Loucy (cell line): ENCODE measurements at regions not wholly inside any gene's neighbourhood (a gene's known extent, or its start where the extent isn't known, plus 50 kb on each side); places are given as distances from the start of the nearest gene placed in this dataset.

ENCODE experiments used
- H2AFZ ChIP-seq: fragments of 200-600 bp; sonication (generic); 2 replicates; pipeline ENCODE4 v1.6.0; 2016; ENCODE audit warnings: antibody characterized with exemption, mild to moderate bottlenecking, low read length, moderate library complexity
- H3F3A ChIP-seq: fragments of 200-600 bp; 2 replicates; pipeline ENCODE4 v1.6.0; 2016; ENCODE audit warnings: antibody characterized with exemption, low read depth, mild to moderate bottlenecking
- H3K27me3 ChIP-seq: fragments of 200-600 bp; sonication (generic); 2 replicates; pipeline ENCODE4 v1.6.1; 2014; ENCODE audit warnings: low read length, mild to moderate bottlenecking; ENCODE audit not compliant: insufficient read depth, poor library complexity, severe bottlenecking
- H3K36me3 ChIP-seq: fragments of 200-600 bp; sonication (generic); 2 replicates; pipeline ENCODE4 v1.6.1; 2016; ENCODE audit warnings: low read length; ENCODE audit not compliant: insufficient read depth
- H3K4me1 ChIP-seq: fragments of 200-600 bp; sonication (generic); 2 replicates; pipeline ENCODE4 v1.5.1; 2014; ENCODE audit warnings: low read length, mild to moderate bottlenecking; ENCODE audit not compliant: insufficient read depth, poor library complexity, severe bottlenecking
- H3K4me2 ChIP-seq: fragments of 200-600 bp; sonication (generic); 2 replicates; pipeline ENCODE4 v1.6.0; 2014; ENCODE audit warnings: antibody characterized with exemption, low read length, low read depth, mild to moderate bottlenecking; ENCODE audit not compliant: poor library complexity, severe bottlenecking
- H3K4me3 ChIP-seq: fragments of 200-600 bp; sonication (generic); 2 replicates; pipeline ENCODE4 v1.5.1; 2014; ENCODE audit warnings: low read length, mild to moderate bottlenecking, mixed read lengths; ENCODE audit not compliant: poor library complexity, severe bottlenecking
- H3K79me2 ChIP-seq: fragments of 200-600 bp; sonication (generic); 2 replicates; pipeline ENCODE4 v1.6.1; 2014; ENCODE audit warnings: low read length; ENCODE audit not compliant: insufficient read depth
- H3K9ac ChIP-seq: fragments of 200-600 bp; sonication (generic); 2 replicates; pipeline ENCODE4 v1.6.0; 2014; ENCODE audit warnings: mild to moderate bottlenecking, low read depth, low read length, moderate library complexity; ENCODE audit not compliant: poor library complexity, severe bottlenecking
- H3K9me2 ChIP-seq: fragments of 200-600 bp; sonication (generic); replicated peaks from 2 replicates; pipeline ENCODE4 v1.6.1; 2016; ENCODE audit warnings: low read depth, low read length, mixed read lengths
- H3K9me3 ChIP-seq: fragments of 200-600 bp; sonication (generic); 2 replicates; pipeline ENCODE4 v1.6.1; 2014; ENCODE audit warnings: mild to moderate bottlenecking, antibody characterized with exemption, low read length, low read depth; ENCODE audit not compliant: insufficient read depth
- H4K20me1 ChIP-seq: fragments of 200-600 bp; sonication (generic); 2 replicates; pipeline ENCODE4 v1.6.0; 2014; ENCODE audit warnings: antibody characterized with exemption, low read length, mild to moderate bottlenecking; ENCODE audit not compliant: insufficient read depth, poor library complexity, severe bottlenecking
- CTCF ChIP-seq: fragments of 200-600 bp; sonication (generic); conservative IDR thresholded peaks from 2 replicates; pipeline ENCODE4 v1.5.1; 2014; ENCODE audit warnings: mild to moderate bottlenecking, antibody characterized with exemption, low read length
- EZH2phosphoT487 ChIP-seq: fragments of 200-600 bp; IDR thresholded peaks from 2 replicates; pipeline ENCODE4 v1.6.1; 2018; ENCODE audit warnings: antibody characterized with exemption, mild to moderate bottlenecking, moderate library complexity, borderline replicate concordance

GRCh38 chr6:48318670-48319069 lies 207.7 kb upstream of the PTCHD4 start:
- Histone ChIP-seq H3K9ac (no peak overlapping the region), H3K36me3 (no peaks in the 10 kb centered on the region), H3K79me2 (no peaks in the 10 kb centered on the region), H3K4me2 (no peak overlapping the region), H3K4me3 (no peak overlapping the region), H3K4me1 (no peaks in the 10 kb centered on the region), H4K20me1 (no peaks in the 10 kb centered on the region), H3K27me3 (no peaks in the 10 kb centered on the region), H3K9me2 (no peaks in the 10 kb centered on the region), H3K9me3 (no peaks in the 10 kb centered on the region), H3F3A (no peaks in the 10 kb centered on the region), H2AFZ (no peak overlapping the region)
- TF ChIP-seq EZH2phosphoT487, result no peak
- TF ChIP-seq CTCF, result no peak

GRCh38 chr6:48315915-48316314 lies 204.9 kb upstream of the PTCHD4 start:
- Histone ChIP-seq H3K9me3 (no peaks in the 10 kb centered on the region), H3K9me2 (no peaks in the 10 kb centered on the region), H3K4me1 (no peaks in the 10 kb centered on the region), H4K20me1 (no peaks in the 10 kb centered on the region), H3K79me2 (no peaks in the 10 kb centered on the region), H3F3A (no peaks in the 10 kb centered on the region), H3K9ac (no peak overlapping the region), H3K27me3 (no peaks in the 10 kb centered on the region), H3K36me3 (no peaks in the 10 kb centered on the region), H2AFZ (no peak overlapping the region), H3K4me2 (no peak overlapping the region), H3K4me3 (no peak overlapping the region)
- TF ChIP-seq EZH2phosphoT487, result no peak
- no peak for TF ChIP-seq CTCF

GRCh38 chr6:48315051-48315719 lies 204.2 kb upstream of the PTCHD4 start:
- H2AFZ ChIP-seq, result no peak overlapping the region
- no peaks in the 10 kb centered on the region for H3K9me2 ChIP-seq
- no peak overlapping the region for H3K9ac ChIP-seq
- no peak overlapping the region for H3K4me3 ChIP-seq
- H3K27me3 ChIP-seq, result no peaks in the 10 kb centered on the region
- H3F3A ChIP-seq, result no peaks in the 10 kb centered on the region
- H4K20me1 ChIP-seq, result no peaks in the 10 kb centered on the region
- H3K36me3 ChIP-seq, result no peaks in the 10 kb centered on the region
- no peaks in the 10 kb centered on the region for H3K4me1 ChIP-seq
- no peak overlapping the region for H3K4me2 ChIP-seq
- no peaks in the 10 kb centered on the region for H3K79me2 ChIP-seq
- TF ChIP-seq CTCF, result no peak
- no peak for TF ChIP-seq EZH2phosphoT487
- H3K9me3 ChIP-seq, result no peaks in the 10 kb centered on the region
